NCI-H510A (cell line): ENCODE measurements at regions not wholly inside any gene's neighbourhood (a gene's known extent, or its start where the extent isn't known, plus 50 kb on each side); places are given as distances from the start of the nearest gene placed in this dataset.

Source experiments
- DNase-seq: peaks from one replicate; lab custom pipeline; 2025; lab: John Stamatoyannopoulos, UW

- no peak for DNase-seq
Observed at GRCh38 chr22:47225931-47226633, 463.6 kb downstream of the TBC1D22A start.

- DNase-seq: no peak
Observed at GRCh38 chr22:47225080-47225930, 462.9 kb downstream of the TBC1D22A start.
